SU-DHL-6 (cell line): ENCODE measurements at regions not wholly inside any gene's neighbourhood (a gene's known extent, or its start where the extent isn't known, plus 50 kb on each side); places are given as distances from the start of the nearest gene placed in this dataset.

Experiments used
- CTCF ChIP-seq: fragments of 200-600 bp; sonication (generic); IDR thresholded peaks from one replicate; pipeline ENCODE4 v1.5.1; 2017; ENCODE audit warnings: antibody characterized with exemption, mild to moderate bottlenecking, low read length, moderate library complexity; ENCODE audit not compliant: insufficient read depth, poor library complexity, severe bottlenecking
- EZH2phosphoT487 ChIP-seq: fragments of 200-600 bp; sonication (generic), shearing (Covaris generic); conservative IDR thresholded peaks from 2 replicates; pipeline ENCODE4 v1.6.1; 2018; ENCODE audit warnings: mild to moderate bottlenecking, antibody characterized with exemption, low read length, moderate library complexity, mixed read lengths

GRCh38 chr6:147977851-147978465 is 364.7 kb upstream of the SASH1 start:
- no peak for TF ChIP-seq CTCF
- no peak for TF ChIP-seq EZH2phosphoT487
